Mesenchymal stem cell (in vitro differentiated cells and primary cell): ENCODE measurements at regions not wholly inside any gene's neighbourhood (a gene's known extent, or its start where the extent isn't known, plus 50 kb on each side); places are given as distances from the start of the nearest gene placed in this dataset.

ENCODE experiments used
- DNase-seq: peaks from one replicate; pipeline ENCODE4 v3.0.0-alpha.2; 2013
- H2AFZ ChIP-seq: one replicate; pipeline ENCODE4 v1.6.1; 2013; ENCODE audit warnings: low read depth, mild to moderate bottlenecking, control low read depth, inconsistent platforms, low read length, moderate library complexity
- H2AK5ac ChIP-seq: 2 replicates; pipeline ENCODE4 v1.6.1; 2013; ENCODE audit warnings: low read length, moderate library complexity, mild to moderate bottlenecking, inconsistent platforms; ENCODE audit not compliant: severe bottlenecking
- H2BK120ac ChIP-seq: one replicate; pipeline ENCODE4 v1.6.1; 2013; ENCODE audit warnings: low read depth, mild to moderate bottlenecking, inconsistent platforms, low read length, moderate library complexity
- H2BK12ac ChIP-seq, 2 experiments: one replicate each; pipeline ENCODE4 v1.6.1; 2013; ENCODE audit warnings: inconsistent platforms in 2 of 2, low read length in 2 of 2, mild to moderate bottlenecking in 2 of 2, moderate library complexity in 2 of 2, control low read depth in 1 of 2
- H2BK15ac ChIP-seq: one replicate; pipeline ENCODE4 v1.6.1; 2013; ENCODE audit warnings: mild to moderate bottlenecking, low read depth, inconsistent platforms; ENCODE audit not compliant: poor library complexity, severe bottlenecking
- H2BK5ac ChIP-seq: 2 replicates; pipeline ENCODE4 v1.6.1; 2013; ENCODE audit warnings: low read depth, mild to moderate bottlenecking, low read length, control low read depth, inconsistent platforms; ENCODE audit not compliant: poor library complexity, severe bottlenecking
- H3K14ac ChIP-seq, 2 experiments: one replicate each; pipeline ENCODE4 v1.6.1; 2013; ENCODE audit warnings: inconsistent platforms in 2 of 2, low read length in 2 of 2, control low read depth in 1 of 2, mild to moderate bottlenecking in 1 of 2, moderate library complexity in 1 of 2
- H3K18ac ChIP-seq, 2 experiments: one replicate each; pipeline ENCODE4 v1.6.1; 2013; ENCODE audit warnings: inconsistent platforms in 2 of 2, low read length in 2 of 2, control low read depth in 1 of 2, low read depth in 1 of 2, mild to moderate bottlenecking in 1 of 2
- H3K23ac ChIP-seq, 2 experiments: one replicate each; pipeline ENCODE4 v1.6.1; 2013; ENCODE audit warnings: inconsistent platforms in 2 of 2, low read length in 2 of 2, mild to moderate bottlenecking in 2 of 2, moderate library complexity in 2 of 2, control low read depth in 1 of 2
- H3K27ac ChIP-seq: 2 replicates; pipeline ENCODE4 v1.5.1; 2013; ENCODE audit warnings: mild to moderate bottlenecking, moderate library complexity, low read length, control low read depth, inconsistent platforms; ENCODE audit not compliant: poor library complexity, severe bottlenecking
- H3K27me3 ChIP-seq, 2 experiments: 2 replicates each; pipeline versions ENCODE4 v1.6.1 to v1.7.0; 2013; ENCODE audit warnings: low read length in 2 of 2, mild to moderate bottlenecking in 2 of 2, moderate library complexity in 2 of 2, control low read depth in 1 of 2, inconsistent platforms in 1 of 2; ENCODE audit not compliant: control insufficient read depth in 1 of 2, insufficient read depth in 1 of 2
- H3K36me3 ChIP-seq, 2 experiments: 2 replicates each; pipeline versions ENCODE4 v1.6.1 to v1.7.0; 2013; ENCODE audit warnings: low read length in 2 of 2, control low read depth in 1 of 2, inconsistent platforms in 1 of 2, low read depth in 1 of 2, mild to moderate bottlenecking in 1 of 2; ENCODE audit not compliant: insufficient read depth in 2 of 2, control insufficient read depth in 1 of 2
- H3K4ac ChIP-seq, 2 experiments: one replicate each; pipeline ENCODE4 v1.6.1; 2013; ENCODE audit warnings: inconsistent platforms in 2 of 2, low read length in 2 of 2, mild to moderate bottlenecking in 2 of 2, moderate library complexity in 2 of 2, control low read depth in 1 of 2, low read depth in 1 of 2
- H3K4me1 ChIP-seq: 2 replicates; pipeline ENCODE4 v1.6.1; 2013; ENCODE audit warnings: low read depth, low read length, control low read depth; ENCODE audit not compliant: control insufficient read depth, insufficient read depth
- H3K4me2 ChIP-seq: 2 replicates; pipeline ENCODE4 v1.6.1; 2013; ENCODE audit warnings: low read length, mild to moderate bottlenecking, inconsistent platforms; ENCODE audit not compliant: poor library complexity, severe bottlenecking
- H3K4me3 ChIP-seq, 2 experiments: 2 replicates each; pipeline versions ENCODE4 v1.5.1 to v1.7.0; 2013; ENCODE audit warnings: low read length in 2 of 2, mild to moderate bottlenecking in 2 of 2, control low read depth in 1 of 2, low read depth in 1 of 2; ENCODE audit not compliant: insufficient read depth in 1 of 2
- H3K79me1 ChIP-seq: replicated peaks from 2 replicates; pipeline ENCODE4 v1.6.1; 2013; ENCODE audit warnings: mild to moderate bottlenecking, control low read depth, low read length, inconsistent platforms; ENCODE audit not compliant: poor library complexity, severe bottlenecking
- H3K9ac ChIP-seq: 2 replicates; pipeline ENCODE4 v1.7.0; 2013; ENCODE audit warnings: mild to moderate bottlenecking, low read length, moderate library complexity
- H3K9me3 ChIP-seq: 2 replicates; pipeline ENCODE4 v1.7.0; 2013; ENCODE audit warnings: mild to moderate bottlenecking, low read length; ENCODE audit not compliant: control insufficient read depth
- H4K8ac ChIP-seq: one replicate; pipeline ENCODE4 v1.6.1; 2013; ENCODE audit warnings: inconsistent platforms, mild to moderate bottlenecking, low read length, moderate library complexity
- H4K91ac ChIP-seq: one replicate; pipeline ENCODE4 v1.6.1; 2013; ENCODE audit warnings: mild to moderate bottlenecking, low read length, inconsistent platforms
- WGBS: methylation state at CpG from one replicate; pipeline ENCODE4 v1.1.7; 2013; ENCODE audit warnings: mixed read lengths; 5-methylcytosine and 5-hydroxymethylcytosine counted together

- Histone ChIP-seq H4K8ac (no peak overlapping the region), H2BK5ac (no peak overlapping the region), H3K14ac (no peak overlapping the region), H2AFZ (no peak overlapping the region), H3K27me3 (no peaks in the 10 kb centered on the region), H3K4me1 (no peaks in the 10 kb centered on the region), H3K9me3 (no peaks in the 10 kb centered on the region), H2AK5ac (no peak overlapping the region), H3K9ac (no peak overlapping the region), H2BK120ac (no peak overlapping the region), H3K18ac (no peak overlapping the region), H2BK15ac (no peak overlapping the region), H3K79me1 (no peaks in the 10 kb centered on the region), H3K23ac (no peak overlapping the region), H2BK12ac (no peak overlapping the region), H3K4me2 (no peak overlapping the region), H3K4ac (no peak overlapping the region), H3K36me3 (no peaks in the 10 kb centered on the region), H3K27ac (no peak overlapping the region), H3K4me3 (no peak overlapping the region), H4K91ac (no peak overlapping the region)
- DNase-seq, result no peak
Measured at GRCh38 chr2:52083214-52083613, 1051.3 kb upstream of the NRXN1 start.

GRCh38 chr2:52082646-52083045, 1050.7 kb upstream of the NRXN1 start:
- no peak overlapping the region for H3K23ac ChIP-seq

GRCh38 chr2:52079602-52080001, 1047.7 kb upstream of the NRXN1 start:
- no peaks in the 10 kb centered on the region for H3K9me3 ChIP-seq
- no peaks in the 10 kb centered on the region for H3K36me3 ChIP-seq
- no peak overlapping the region for H3K9ac ChIP-seq
- no peak overlapping the region for H2BK15ac ChIP-seq
- no peak overlapping the region for H3K18ac ChIP-seq
- H4K8ac ChIP-seq, result no peak overlapping the region
- no peak overlapping the region for H2AK5ac ChIP-seq
- no peak overlapping the region for H3K4me3 ChIP-seq
- no peak overlapping the region for H2AFZ ChIP-seq
- no peak overlapping the region for H3K14ac ChIP-seq
- WGBS, result 80% methylated on average over 1 of the region's 2 CpGs
- no peak overlapping the region for H3K23ac ChIP-seq
- H2BK12ac ChIP-seq, result no peak overlapping the region
- no peak overlapping the region for H3K4me2 ChIP-seq
- no peaks in the 10 kb centered on the region for H3K79me1 ChIP-seq
- no peak overlapping the region for H2BK120ac ChIP-seq
- no peaks in the 10 kb centered on the region for H3K4me1 ChIP-seq
- DNase-seq, result no peak
- H3K27me3 ChIP-seq, result no peaks in the 10 kb centered on the region
- no peak overlapping the region for H3K27ac ChIP-seq
- no peak overlapping the region for H2BK5ac ChIP-seq
- no peak overlapping the region for H4K91ac ChIP-seq
- no peak overlapping the region for H3K4ac ChIP-seq

More at GRCh38 chr2:52082646-52083045, 1050.7 kb upstream of the NRXN1 start:
- H2AFZ ChIP-seq, result no peak overlapping the region
- no peak overlapping the region for H4K8ac ChIP-seq
- H2BK15ac ChIP-seq, result no peak overlapping the region
- H2BK120ac ChIP-seq, result no peak overlapping the region
- H2BK12ac ChIP-seq, result no peak overlapping the region
- no peaks in the 10 kb centered on the region for H3K27me3 ChIP-seq
- no peak overlapping the region for H3K4me3 ChIP-seq
- H3K4ac ChIP-seq, result no peak overlapping the region
- no peak overlapping the region for H4K91ac ChIP-seq
- H3K18ac ChIP-seq, result no peak overlapping the region
- no peak overlapping the region for H3K27ac ChIP-seq
- H3K9ac ChIP-seq, result no peak overlapping the region
- no peaks in the 10 kb centered on the region for H3K4me1 ChIP-seq
- H3K79me1 ChIP-seq, result no peaks in the 10 kb centered on the region
- no peak overlapping the region for H2BK5ac ChIP-seq
- no peak for DNase-seq
- H3K14ac ChIP-seq, result no peak overlapping the region
- no peak overlapping the region for H2AK5ac ChIP-seq
- no peaks in the 10 kb centered on the region for H3K9me3 ChIP-seq
- no peaks in the 10 kb centered on the region for H3K36me3 ChIP-seq
- H3K4me2 ChIP-seq, result no peak overlapping the region

- Histone ChIP-seq H2BK120ac (no peak overlapping the region), H4K8ac (no peak overlapping the region), H2BK12ac (no peak overlapping the region), H3K9me3 (no peaks in the 10 kb centered on the region), H3K14ac (no peak overlapping the region), H3K79me1 (no peaks in the 10 kb centered on the region), H3K9ac (no peak overlapping the region), H3K4me1 (no peaks in the 10 kb centered on the region), H2AK5ac (no peak overlapping the region), H3K18ac (no peak overlapping the region), H3K27ac (no peak overlapping the region), H3K4me2 (no peak overlapping the region), H2BK15ac (no peak overlapping the region), H2AFZ (no peak overlapping the region), H3K4me3 (no peak overlapping the region), H3K36me3 (no peaks in the 10 kb centered on the region), H3K23ac (no peak overlapping the region), H4K91ac (no peak overlapping the region), H2BK5ac (no peak overlapping the region), H3K27me3 (no peaks in the 10 kb centered on the region), H3K4ac (no peak overlapping the region)
- DNase-seq, result no peak
Measured at GRCh38 chr2:52077159-52077558, 1045.2 kb upstream of the NRXN1 start.
